ENCODE measurements at regions not wholly inside any gene's neighbourhood (a gene's known extent, or its start where the extent isn't known, plus 50 kb on each side); places are given as distances from the start of the nearest gene placed in this dataset.
A peak's percentile ranks its signal among the peaks of the same experiment; 100 is the strongest.
"Not testable (repeated sequence)": the region's sequence is repeated elsewhere in the genome, so short reads cannot be mapped to it uniquely, and the experiment has no call there.

GRCh38 chr18:42374961-42375360 lies 419.9 kb downstream of the PIK3C3 start:
- DNase-seq = no peak

GRCh38 chr18:42378854-42379253 lies 423.8 kb downstream of the PIK3C3 start:
- DNase-seq; H3K4me3 Mint-ChIP-seq; H3K27ac Mint-ChIP-seq; H3K27me3 Mint-ChIP-seq (ENCODE audit: low read depth, poor library complexity): not testable (repeated sequence)
- Mint-ChIP-seq H3K36me3 (ENCODE audit: low read depth) (peaks cover 50% of the 10 kb centered on the region), H3K4me1 (peaks cover 38% of the 10 kb centered on the region), H3K9me3 (peaks cover 53% of the 10 kb centered on the region)

More at GRCh38 chr18:42374961-42375360, 419.9 kb downstream of the PIK3C3 start:
- H3K9me3 Mint-ChIP-seq = peaks cover 37% of the 10 kb centered on the region
- peaks cover 4% of the 10 kb centered on the region for H3K27me3 Mint-ChIP-seq (ENCODE audit: low read depth, poor library complexity)
- H3K36me3 Mint-ChIP-seq (ENCODE audit: low read depth) = peaks cover 34% of the 10 kb centered on the region
- H3K4me1 Mint-ChIP-seq = peaks cover 9% of the 10 kb centered on the region
- H3K4me3 Mint-ChIP-seq = no peak overlapping the region
- no peak overlapping the region for H3K27ac Mint-ChIP-seq
- no peak for TF ChIP-seq CTCF (IDR thresholded peaks at IDR 0.05)

GRCh38 chr18:42381236-42381635 lies 426.2 kb downstream of the PIK3C3 start:
- H3K9me3 Mint-ChIP-seq = peaks cover 49% of the 10 kb centered on the region
- H3K27me3 Mint-ChIP-seq (ENCODE audit: low read depth, poor library complexity) = not testable (repeated sequence)

GRCh38 chr18:42392416-42392815 lies 437.4 kb downstream of the PIK3C3 start:
- no peak for TF ChIP-seq CTCF (IDR thresholded peaks at IDR 0.05)
- Mint-ChIP-seq H3K27ac (no peak overlapping the region), H3K27me3 (ENCODE audit: low read depth, poor library complexity) (no peaks in the 10 kb centered on the region), H3K4me3 (no peak overlapping the region), H3K9me3 (peaks cover 7% of the 10 kb centered on the region), H3K4me1 (peaks cover 64% of the 10 kb centered on the region), H3K36me3 (ENCODE audit: low read depth) (peaks cover 17% of the 10 kb centered on the region)
- DNase-seq = no peak

More at GRCh38 chr18:42381236-42381635, 426.2 kb downstream of the PIK3C3 start:
- H3K27ac Mint-ChIP-seq, DNase-seq, H3K4me3 Mint-ChIP-seq: not testable (repeated sequence)
- Mint-ChIP-seq H3K4me1 (peaks cover 58% of the 10 kb centered on the region), H3K36me3 (ENCODE audit: low read depth) (peaks cover 53% of the 10 kb centered on the region)

GRCh38 chr18:42392926-42393325 lies 437.9 kb downstream of the PIK3C3 start:
- H3K4me3 Mint-ChIP-seq = no peak overlapping the region
- no peaks in the 10 kb centered on the region for H3K27me3 Mint-ChIP-seq (ENCODE audit: low read depth, poor library complexity)
- peaks cover 7% of the 10 kb centered on the region for H3K9me3 Mint-ChIP-seq
- no peak for DNase-seq
- no peak for TF ChIP-seq CTCF (IDR thresholded peaks at IDR 0.05)
- no peak overlapping the region for H3K27ac Mint-ChIP-seq
- H3K4me1 Mint-ChIP-seq = peaks cover 64% of the 10 kb centered on the region
- H3K36me3 Mint-ChIP-seq (ENCODE audit: low read depth) = peaks cover 18% of the 10 kb centered on the region

GRCh38 chr18:42394238-42394637 lies 439.2 kb downstream of the PIK3C3 start:
- H3K9me3 Mint-ChIP-seq = peaks cover 4% of the 10 kb centered on the region
- H3K4me1 Mint-ChIP-seq = peaks cover 64% of the 10 kb centered on the region
- DNase-seq = no peak
- H3K27me3 Mint-ChIP-seq (ENCODE audit: low read depth, poor library complexity) = no peaks in the 10 kb centered on the region
- peak overlapping the region; percentile 78 for H3K27ac Mint-ChIP-seq
- H3K4me3 Mint-ChIP-seq = no peak overlapping the region
- no peak for TF ChIP-seq CTCF (IDR thresholded peaks at IDR 0.05)
- H3K36me3 Mint-ChIP-seq (ENCODE audit: low read depth) = peaks cover 13% of the 10 kb centered on the region

GRCh38 chr18:42401131-42401673 lies 446.2 kb downstream of the PIK3C3 start:
- Mint-ChIP-seq H3K4me3 (no peak overlapping the region), H3K27ac (no peak overlapping the region), H3K36me3 (ENCODE audit: low read depth) (peaks cover 19% of the 10 kb centered on the region), H3K27me3 (ENCODE audit: low read depth, poor library complexity) (no peaks in the 10 kb centered on the region), H3K4me1 (peaks cover 28% of the 10 kb centered on the region), H3K9me3 (peaks cover 20% of the 10 kb centered on the region)
- no peak for DNase-seq
- no peak for TF ChIP-seq CTCF (IDR thresholded peaks at IDR 0.05)
